Right renal cortex interstitium (tissue), 3 donors: ENCODE measurements at regions not wholly inside any gene's neighbourhood (a gene's known extent, or its start where the extent isn't known, plus 50 kb on each side); places are given as distances from the start of the nearest gene placed in this dataset.
"Not testable (repeated sequence)": the region's sequence is repeated elsewhere in the genome, so short reads cannot be mapped to it uniquely, and the experiment has no call there.

Experiments
- DNase-seq, 3 donors: peaks; one replicate each; pipeline ENCODE4 v3.0.0-alpha.2; 2013; ENCODE audit warnings: low read depth in 3 of 3, low spot score in 2 of 3

GRCh38 chr6:179340-179950 lies 112.8 kb upstream of the DUSP22 start:
- DNase-seq, result no peak

- not testable (repeated sequence) for DNase-seq
These were observed 112.1 kb upstream of the DUSP22 start for GRCh38 chr6:180091-180694.

DNA sequence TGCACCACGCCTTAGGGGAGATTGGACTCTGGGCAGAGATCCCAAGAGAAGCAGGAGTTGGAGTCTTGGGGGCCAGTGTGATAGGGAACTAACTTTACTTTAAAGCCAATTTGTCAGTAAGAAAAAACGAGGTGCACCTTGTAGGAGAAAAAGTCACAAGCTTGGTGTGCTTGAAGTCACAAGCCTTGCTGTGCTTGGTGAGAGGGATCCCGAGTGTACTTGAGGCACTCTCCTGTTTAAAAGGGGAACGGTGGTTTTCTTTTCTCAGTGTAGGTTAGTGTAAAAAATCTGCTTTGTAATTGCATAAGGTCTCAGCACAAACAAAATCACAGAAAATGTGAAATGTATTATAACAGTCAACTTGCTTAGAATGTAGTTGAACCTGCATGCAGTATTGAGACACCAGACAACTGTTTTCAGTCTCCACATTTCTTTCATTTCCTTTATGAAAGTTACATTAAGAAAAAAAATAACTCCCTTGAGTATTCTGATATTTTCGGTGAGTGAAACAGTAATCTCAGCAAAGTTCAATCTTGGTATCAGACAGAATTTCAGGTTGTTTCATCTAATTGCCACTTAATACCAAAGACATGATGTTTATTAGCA lies 111.1 kb upstream of the DUSP22 start:
- no peak for DNase-seq

- DNase-seq, result no peak
These were observed 108.6 kb upstream of the DUSP22 start for GRCh38 chr6:183668-184067.

GRCh38 chr6:184161-184700 lies 108.1 kb upstream of the DUSP22 start:
- DNase-seq, result no peak

DNA sequence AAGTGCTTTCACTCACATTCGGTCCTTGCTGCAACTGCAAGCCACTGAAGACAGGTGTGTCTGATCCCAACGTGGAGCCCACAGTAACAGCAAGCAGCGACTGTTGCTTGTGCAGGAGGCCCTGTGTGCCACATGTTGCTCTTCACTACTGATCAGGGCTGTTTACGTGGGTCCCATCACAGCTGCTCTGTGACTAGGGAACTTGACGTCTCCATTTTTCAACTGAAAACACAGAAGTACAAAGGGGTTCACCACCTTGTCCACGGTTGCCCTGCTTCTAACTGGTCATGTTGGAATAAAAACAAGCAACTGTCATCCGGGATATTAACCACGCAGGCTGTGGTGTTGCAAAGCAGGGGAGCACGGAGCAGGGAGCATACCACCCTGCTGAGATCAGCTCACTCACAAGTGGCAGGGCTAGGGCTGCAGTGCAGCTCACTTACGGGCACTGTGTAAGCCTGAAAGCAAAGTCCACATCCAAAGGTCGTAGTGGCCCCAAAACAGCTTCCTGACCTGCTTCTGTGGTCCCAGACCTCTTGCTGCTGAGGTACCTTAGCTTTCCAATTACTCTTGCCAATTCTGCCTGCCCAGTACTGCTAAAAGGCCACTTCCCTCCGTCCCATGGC lies 105.8 kb upstream of the DUSP22 start:
- DNase-seq, result no peak

DNA sequence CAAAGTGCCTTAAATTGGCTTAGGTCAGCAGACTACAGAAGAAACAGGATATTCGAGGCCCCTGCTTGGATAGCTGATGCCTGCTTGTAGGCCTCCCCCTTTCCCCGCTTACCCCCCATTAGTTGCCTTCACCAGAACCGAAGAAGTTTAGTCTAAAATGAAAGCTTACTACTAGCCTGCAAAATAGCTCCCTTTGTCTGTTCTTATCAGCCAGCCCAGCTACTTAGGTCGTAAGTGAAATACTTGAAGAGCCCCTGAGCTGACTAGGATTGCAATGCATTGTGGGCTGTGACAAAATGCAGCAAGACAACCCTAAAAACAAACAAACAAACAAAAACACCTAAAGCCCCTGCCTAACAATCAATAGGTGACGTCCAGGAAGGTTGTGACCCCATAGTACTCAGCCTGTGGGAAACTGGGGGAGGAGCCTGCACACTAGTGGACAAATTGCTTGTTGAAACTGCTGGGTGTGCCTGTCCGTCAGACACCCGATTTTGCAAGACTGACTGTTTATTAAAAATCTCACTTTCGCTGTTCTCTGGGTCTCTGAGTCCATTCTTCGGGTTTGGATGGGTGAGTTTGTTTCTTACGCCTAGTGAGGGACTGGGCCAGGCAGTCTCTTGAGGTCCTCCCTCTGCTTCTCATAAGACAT lies 105.0 kb upstream of the DUSP22 start:
- no peak for DNase-seq

DNA sequence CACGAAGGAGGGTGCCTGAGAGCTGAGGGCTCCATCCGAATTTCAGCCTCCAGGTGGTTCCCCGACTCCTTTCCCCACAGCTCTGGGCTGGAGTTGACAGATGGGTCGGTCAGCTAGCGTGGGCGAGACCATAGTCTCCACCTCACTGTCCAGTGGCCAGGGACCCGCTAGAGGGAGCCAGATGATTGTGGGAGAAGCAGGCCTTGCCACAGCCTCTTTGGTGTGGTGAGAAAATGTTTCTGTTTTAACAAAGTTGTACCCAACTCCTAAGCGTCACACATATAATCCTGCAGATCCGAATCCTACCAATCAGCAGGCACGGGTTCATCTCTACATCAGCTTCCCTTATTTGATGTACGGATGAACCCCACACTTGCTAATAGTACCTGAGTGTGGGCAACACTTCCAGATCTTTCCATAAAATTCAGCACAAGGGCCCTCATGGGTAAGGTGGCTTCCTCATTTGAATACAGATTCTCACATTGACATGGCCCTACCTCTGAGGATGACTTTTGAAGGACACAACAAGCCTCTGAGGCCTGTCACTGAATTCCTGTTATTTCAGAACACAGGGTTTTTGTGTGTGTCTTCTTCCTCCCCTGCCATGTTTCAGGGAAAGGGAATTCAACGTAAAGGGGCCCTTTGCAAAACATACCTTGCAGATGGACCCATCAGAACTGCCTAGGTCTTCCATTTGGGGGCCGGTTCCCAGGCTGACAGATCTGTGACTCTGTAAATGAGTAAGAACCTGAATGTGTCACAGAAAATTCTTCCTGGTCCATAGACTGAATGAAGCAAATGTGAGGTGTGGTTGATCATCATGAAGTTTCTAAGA lies 103.2 kb upstream of the DUSP22 start:
- peak; percentile 72 to 83 (median 75) for DNase-seq

GRCh38 chr6:189676-190075 lies 102.6 kb upstream of the DUSP22 start:
- DNase-seq, result no peak

DNA sequence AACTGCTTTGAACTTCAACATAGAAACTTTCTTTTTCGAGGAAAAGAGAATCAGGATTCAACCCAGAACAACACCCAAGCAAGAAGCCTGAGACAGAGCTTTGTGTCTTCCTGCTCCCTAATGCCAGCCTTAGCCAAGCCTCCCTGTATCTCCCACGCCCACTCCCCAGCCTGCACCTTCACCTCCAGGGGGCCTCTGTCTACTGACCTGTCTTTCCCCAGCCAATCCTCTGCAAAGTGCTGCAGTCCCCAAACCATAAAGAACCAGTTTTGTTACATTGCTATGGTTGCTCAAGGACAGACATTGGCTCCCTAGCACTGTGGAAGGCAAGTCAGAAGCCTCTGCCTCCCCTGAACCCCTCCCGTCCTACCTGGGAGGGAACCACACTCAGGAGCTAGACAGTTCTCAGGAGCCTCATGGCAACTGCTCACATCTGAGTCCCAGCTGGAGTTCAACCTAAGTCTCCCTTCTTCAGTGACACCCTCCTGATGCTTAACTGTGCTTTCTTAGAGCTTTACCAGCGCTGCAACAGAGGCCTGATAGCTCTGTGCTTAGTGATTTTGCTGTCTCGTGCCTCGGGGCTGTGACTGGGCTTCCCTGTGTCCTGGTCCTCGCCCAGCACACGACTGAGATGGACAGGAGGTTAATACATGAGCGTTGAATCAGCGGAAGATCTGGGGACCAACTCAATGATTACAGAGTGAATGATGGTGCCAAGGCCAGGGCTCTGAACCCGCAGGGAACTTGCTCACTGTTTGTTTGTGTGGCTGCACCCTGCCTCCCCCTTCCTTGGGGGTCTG lies 101.5 kb upstream of the DUSP22 start:
- DNase-seq, result no peak

GRCh38 chr6:191487-192312 lies 100.6 kb upstream of the DUSP22 start:
- no peak for DNase-seq

GRCh38 chr6:192313-192664 lies 100.0 kb upstream of the DUSP22 start:
- DNase-seq, result no peak

- DNase-seq, result no peak
These were observed 99.1 kb upstream of the DUSP22 start for GRCh38 chr6:193180-193579.

DNA sequence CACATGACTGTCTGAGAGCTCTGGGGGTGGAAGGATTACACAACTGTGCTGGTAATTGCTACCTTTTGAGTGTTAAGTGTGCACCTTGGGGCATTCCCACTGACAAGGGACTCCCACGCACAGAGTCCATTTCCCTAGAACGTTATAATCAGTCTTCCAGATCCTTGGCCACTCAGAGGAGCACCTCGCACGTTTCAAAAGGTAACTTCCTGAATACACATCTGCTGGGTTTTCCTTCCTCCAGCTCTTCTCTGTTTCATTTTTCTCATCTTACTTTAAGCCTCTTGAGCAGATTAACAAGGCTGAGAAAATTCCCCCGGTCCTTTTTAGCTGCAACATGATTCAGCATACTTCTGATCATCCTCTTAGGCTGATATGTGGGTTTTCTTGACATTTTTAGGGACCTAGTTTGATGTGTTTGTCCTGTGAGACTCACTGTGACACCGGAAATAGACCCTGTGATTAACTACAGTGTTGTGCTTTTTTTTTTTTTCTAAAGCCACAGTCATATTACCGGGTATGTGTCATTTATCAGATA lies 98.4 kb upstream of the DUSP22 start:
- no peak for DNase-seq

DNA sequence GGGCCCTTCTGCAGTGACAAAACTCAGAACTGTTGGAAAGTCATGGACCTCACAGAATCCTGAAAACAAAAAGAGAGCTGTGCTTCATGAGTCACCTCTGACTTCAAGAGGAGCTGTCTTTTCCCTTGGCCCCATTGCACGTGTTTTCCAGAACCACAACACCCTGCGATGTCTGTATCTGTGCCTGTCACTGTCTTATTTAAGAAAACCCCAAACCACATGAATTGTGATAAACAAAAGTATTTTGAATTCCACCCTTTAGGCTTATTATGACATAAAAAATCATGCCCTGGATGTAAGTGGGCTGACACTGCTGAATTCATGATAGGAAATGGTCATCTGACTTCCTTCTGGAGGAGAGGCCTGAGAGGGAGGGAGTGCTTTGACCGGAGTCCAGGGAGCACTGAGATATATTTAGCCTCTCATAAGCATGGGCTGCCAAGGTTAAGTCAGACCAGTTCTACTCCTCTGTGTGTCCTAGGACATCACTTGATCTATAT lies 96.4 kb upstream of the DUSP22 start:
- no peak for DNase-seq

DNA sequence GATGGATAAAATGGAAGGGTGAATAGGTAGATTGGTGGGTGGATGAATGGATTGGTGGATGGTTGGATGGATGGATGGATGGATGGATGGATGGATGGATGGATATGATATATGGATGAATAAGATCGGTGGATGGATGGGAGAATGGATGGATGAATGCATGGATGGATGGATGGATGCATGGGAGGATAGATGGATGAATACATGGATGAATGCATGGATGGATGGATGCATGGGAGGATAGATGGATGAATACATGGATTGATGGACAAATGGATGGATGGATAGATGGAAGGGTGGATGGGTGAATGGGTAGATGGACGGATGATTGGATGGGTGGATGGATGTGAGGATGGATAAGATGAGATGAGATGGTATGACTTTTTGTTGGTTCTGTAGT lies 95.7 kb upstream of the DUSP22 start:
- DNase-seq, result no peak

DNA sequence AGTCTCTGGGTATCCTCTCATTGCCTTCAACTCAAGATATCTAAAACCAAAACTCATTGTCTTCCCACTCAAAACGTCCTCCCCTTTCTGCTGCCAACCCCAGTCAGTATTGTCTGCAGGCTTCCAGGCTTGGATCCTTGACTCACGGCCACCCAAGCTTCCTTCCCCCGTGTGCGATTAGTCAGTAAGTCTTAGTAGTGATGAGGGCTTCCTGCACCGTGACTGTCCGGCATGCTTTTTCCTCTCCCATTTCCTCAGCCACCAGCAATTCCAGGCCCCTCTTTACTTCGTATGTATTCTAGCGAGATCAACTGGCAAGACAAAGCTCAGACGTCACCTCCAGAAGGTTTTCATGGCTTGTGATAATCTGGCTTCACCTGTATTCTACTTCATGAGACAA lies 88.6 kb upstream of the DUSP22 start:
- no peak for DNase-seq

- no peak for DNase-seq
These were observed 86.0 kb upstream of the DUSP22 start for GRCh38 chr6:206264-206663.
